Uterus (tissue), 2 donors: ENCODE measurements at regions not wholly inside any gene's neighbourhood (a gene's known extent, or its start where the extent isn't known, plus 50 kb on each side); places are given as distances from the start of the nearest gene placed in this dataset.

Source experiments
- CTCF ChIP-seq, 4 experiments: fragments of 200-600 bp in 2 of 4; fragments of 450-650 bp in 2 of 4; sonication (generic) in 2 of 4; IDR thresholded peaks; one replicate each; pipeline ENCODE4 v1.5.1; 2016 to 2019; ENCODE audit warnings: antibody characterized with exemption in 4 of 4, mild to moderate bottlenecking in 2 of 4, moderate library complexity in 1 of 4
- POLR2A ChIP-seq, 2 donors: fragments of 450-650 bp; IDR thresholded peaks; one replicate each; pipeline ENCODE4 v1.6.1; 2016; ENCODE audit warnings: antibody characterized with exemption in 2 of 2, mild to moderate bottlenecking in 1 of 2, moderate library complexity in 1 of 2

DNA sequence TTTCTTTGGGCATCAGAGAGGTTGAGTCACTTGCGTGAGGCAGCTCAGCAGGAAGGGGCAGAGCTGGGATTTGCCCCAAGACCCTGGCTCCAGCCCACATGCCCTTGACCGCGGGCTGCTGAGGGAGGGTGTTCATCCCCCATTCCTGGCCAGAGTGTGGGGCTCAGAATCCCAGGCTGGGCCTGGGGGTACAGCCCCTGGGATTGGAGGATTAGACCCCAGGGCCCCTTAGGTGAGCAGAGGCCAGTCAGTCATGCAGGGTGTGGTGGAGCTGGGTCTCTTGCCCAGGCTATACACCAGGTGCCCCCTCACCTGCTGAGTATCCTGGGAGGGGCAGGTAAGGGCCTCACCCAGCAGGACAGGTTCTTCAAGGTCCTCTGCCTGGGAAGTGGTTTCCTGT lies 68.4 kb upstream of the ZNF716 start:
- TF ChIP-seq CTCF (IDR thresholded peaks at IDR 0.05) (no peak), POLR2A (IDR thresholded peaks at IDR 0.05) (no peak)
